ENCODE measurements at regions not wholly inside any gene's neighbourhood (a gene's known extent, or its start where the extent isn't known, plus 50 kb on each side); places are given as distances from the start of the nearest gene placed in this dataset.
A peak's percentile ranks its signal among the peaks of the same experiment; 100 is the strongest.

DNA sequence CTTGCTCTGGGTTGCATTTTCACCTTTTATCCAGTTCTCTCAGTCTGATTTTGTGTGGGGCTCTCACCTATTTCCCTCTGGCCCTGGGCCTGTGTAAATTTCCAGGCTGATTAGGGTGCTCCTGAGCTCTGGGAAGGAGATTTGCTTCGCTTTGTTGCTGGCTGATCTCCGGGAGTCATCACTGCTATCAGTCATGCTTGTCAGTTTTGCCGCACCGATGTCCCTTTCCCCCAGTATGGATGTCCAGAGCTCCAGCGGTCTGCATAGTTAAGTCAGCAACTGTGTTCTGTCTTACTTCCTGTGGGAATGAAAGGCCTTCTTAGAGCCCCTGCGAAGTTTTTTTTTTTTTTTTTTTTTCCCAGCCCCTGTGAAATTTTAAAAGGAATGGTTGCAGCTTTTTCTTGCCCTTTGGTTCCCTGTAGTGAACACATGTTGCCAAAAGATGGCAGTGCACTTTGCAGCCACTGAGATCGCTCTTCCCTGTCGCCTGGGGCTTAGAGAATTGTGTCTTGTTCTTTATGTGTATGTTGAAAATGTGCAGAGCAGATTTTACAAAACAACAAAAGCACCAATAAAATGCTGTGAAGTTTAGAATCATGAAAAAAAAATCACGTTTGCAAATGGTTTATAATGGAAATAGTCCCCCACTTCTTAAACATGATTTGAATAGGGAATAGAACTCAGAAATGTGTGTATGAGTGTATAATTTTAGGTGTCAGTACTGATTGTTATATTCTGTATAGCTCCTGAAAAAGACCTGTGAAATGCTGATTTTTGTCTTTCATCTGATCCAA is 109.1 kb upstream of the SLC4A4 start:
- H3K36me3 ChIP-seq (ENCODE audit: control insufficient read depth in 4 of 4, insufficient read depth in 4 of 4, low read length in 3 of 4) = no peaks in the 10 kb centered on the region
- no peak overlapping the region for H3K4me3 ChIP-seq (ENCODE audit: control insufficient read depth in 1 of 7, extremely low read depth in 1 of 7, insufficient read depth in 4 of 7, low read depth in 2 of 7, low read length in 6 of 7)
- H3K9me3 ChIP-seq (ENCODE audit: control extremely low read depth in 1 of 5, control insufficient read depth in 4 of 5, insufficient read depth in 2 of 5, low read depth in 1 of 5, low read length in 4 of 5) = no peaks in the 10 kb centered on the region
- H3K27ac ChIP-seq (ENCODE audit: insufficient read depth in 1 of 2, low read depth in 1 of 2, low read length in 2 of 2, poor library complexity in 1 of 2, severe bottlenecking in 2 of 2) = no peak overlapping the region
- ChIA-PET POLR2A (interaction anchor here (0.6 kb wide), 2 partner anchors 21 to 151 kb away, joined by 3 to 9 read pairs; no protein-coding TSS in a partner anchor), CTCF (interaction anchor here (0.6 to 3.0 kb wide), 12 partner anchors 9 to 627 kb away, joined by 3 to 15 read pairs (median 4); no protein-coding TSS in a partner anchor)
- DNase-seq = peak; percentile 17 to 44 (median 42)
- no peaks in the 10 kb centered on the region for H3K4me1 ChIP-seq (ENCODE audit: control extremely low read depth in 1 of 4, control insufficient read depth in 4 of 4, insufficient read depth in 4 of 4, low read length in 3 of 4)
- whole genome bisulfite sequencing (ENCODE audit: insufficient coverage) = 33% methylated on average over 5 of the region's 9 CpGs
- peaks cover 0 to 19% (median 6%) of the 10 kb centered on the region in 5 experiments for H3K27me3 ChIP-seq (replicated peaks in 2 of 5; ENCODE audit: control insufficient read depth in 4 of 5, insufficient read depth in 5 of 5, low read length in 4 of 5)

DNA sequence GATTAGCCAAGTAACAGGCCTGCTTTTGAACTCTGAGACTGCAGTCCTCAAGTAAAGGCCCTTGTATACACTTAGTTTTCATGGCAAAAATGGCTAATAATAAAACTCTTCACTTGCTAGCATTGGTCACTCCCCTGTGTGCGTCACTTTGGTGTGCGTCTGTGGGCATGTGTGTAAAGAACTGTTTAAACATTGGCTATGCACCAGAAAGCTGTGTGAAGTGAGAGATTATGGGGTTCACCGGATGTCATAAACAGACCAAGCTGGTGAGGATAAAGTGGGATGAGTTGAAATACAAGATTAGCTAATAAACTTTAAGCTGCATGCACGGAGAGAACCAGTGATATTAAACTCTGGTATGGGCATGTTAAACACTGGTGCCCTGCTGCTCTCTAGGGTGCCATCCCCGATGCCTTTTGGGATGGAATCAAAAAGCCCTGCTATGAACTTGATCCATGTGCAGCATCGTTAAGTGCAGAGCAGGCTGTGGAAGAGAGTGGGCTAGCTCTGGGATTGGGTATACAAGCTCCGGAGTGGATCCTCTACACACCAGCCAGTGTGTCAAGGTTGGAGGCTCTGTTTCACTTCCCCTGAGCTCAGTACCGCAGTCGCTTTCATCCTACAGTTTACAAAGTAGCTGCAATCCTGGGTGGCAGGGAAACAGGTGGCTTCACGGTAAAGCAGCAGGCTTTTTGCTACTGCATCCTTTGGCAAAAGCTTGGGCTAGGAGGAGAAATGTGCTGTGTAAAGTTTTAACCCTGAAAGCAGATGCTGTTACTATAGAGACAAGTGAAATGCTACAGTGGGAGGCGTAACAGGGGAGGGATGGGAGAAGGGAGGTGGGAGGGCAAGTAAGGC is 108.3 kb upstream of the SLC4A4 start:
- H3K4me3 ChIP-seq (ENCODE audit: control insufficient read depth in 1 of 7, extremely low read depth in 1 of 7, insufficient read depth in 4 of 7, low read depth in 2 of 7, low read length in 6 of 7) = no peak overlapping the region
- POLR2A ChIA-PET = interaction anchor here (0.6 kb wide), 2 partner anchors 20 to 150 kb away, joined by 3 to 9 read pairs; no protein-coding TSS in a partner anchor
- H3K27ac ChIP-seq (ENCODE audit: insufficient read depth in 1 of 2, low read depth in 1 of 2, low read length in 2 of 2, poor library complexity in 1 of 2, severe bottlenecking in 2 of 2) = no peak overlapping the region
- DNase-seq = no peak
- peaks cover 0 to 19% (median 9%) of the 10 kb centered on the region in 5 experiments for H3K27me3 ChIP-seq (replicated peaks in 2 of 5; ENCODE audit: control insufficient read depth in 4 of 5, insufficient read depth in 5 of 5, low read length in 4 of 5)
- WGBS (ENCODE audit: insufficient coverage) = 96% methylated on average over 10 of the region's 11 CpGs
- no peaks in the 10 kb centered on the region for H3K9me3 ChIP-seq (ENCODE audit: control extremely low read depth in 1 of 5, control insufficient read depth in 4 of 5, insufficient read depth in 2 of 5, low read depth in 1 of 5, low read length in 4 of 5)
- CTCF ChIA-PET = interaction anchor here (0.5 to 3.0 kb wide), 10 partner anchors 12 to 485 kb away, joined by 3 to 15 read pairs (median 4); no protein-coding TSS in a partner anchor
- H3K36me3 ChIP-seq (ENCODE audit: control insufficient read depth in 4 of 4, insufficient read depth in 4 of 4, low read length in 3 of 4) = no peaks in the 10 kb centered on the region
- no peaks in the 10 kb centered on the region for H3K4me1 ChIP-seq (ENCODE audit: control extremely low read depth in 1 of 4, control insufficient read depth in 4 of 4, insufficient read depth in 4 of 4, low read length in 3 of 4)

DNA sequence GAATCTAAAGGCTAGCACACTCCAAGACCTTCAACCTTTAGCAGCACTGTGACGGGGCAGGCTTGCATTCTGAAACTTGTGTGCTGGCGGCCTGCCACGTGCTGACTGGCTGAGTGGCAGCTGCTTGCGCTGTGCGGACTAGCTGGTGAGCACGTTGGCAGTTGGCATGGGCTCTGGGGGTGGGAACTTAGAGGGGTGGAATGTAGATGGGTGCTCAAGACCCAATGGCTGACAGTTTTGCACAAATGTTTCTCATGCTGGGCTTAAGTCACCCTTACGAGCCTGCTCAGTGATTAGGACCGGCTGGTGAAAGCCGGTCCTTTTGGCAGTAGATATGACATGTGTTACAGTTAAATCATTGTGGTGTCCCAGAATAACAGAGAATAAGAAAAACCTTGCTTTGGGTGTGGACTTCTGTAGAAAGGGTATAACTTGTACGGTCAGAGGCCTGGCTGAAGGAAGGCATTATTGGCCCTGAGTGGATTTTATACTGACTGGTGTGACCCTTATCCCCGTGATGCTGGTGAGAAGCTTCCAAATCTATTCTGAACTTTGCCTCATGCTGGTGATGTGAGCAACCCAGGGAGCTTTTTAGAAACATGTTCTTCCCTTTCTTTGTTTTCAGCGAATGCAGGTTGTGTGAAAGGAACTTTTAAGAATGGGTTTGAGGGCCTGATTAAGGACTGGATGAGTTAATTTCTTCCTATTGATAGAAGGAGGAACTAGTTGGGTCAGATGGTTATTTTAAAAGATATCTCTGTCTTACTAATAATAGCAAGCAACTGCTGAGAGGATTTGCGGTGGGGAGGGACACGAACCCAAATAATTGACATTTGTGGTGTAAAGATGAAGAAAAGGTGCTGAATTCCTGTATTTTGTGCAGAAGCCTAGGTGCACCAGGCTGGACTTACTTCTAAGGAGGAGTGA is 107.4 kb upstream of the SLC4A4 start:
- no peaks in the 10 kb centered on the region for H3K36me3 ChIP-seq (ENCODE audit: control insufficient read depth in 4 of 4, insufficient read depth in 4 of 4, low read length in 3 of 4)
- H3K27ac ChIP-seq (ENCODE audit: insufficient read depth in 1 of 2, low read depth in 1 of 2, low read length in 2 of 2, poor library complexity in 1 of 2, severe bottlenecking in 2 of 2) = no peak overlapping the region
- peaks cover 0 to 21% (median 9%) of the 10 kb centered on the region in 5 experiments for H3K27me3 ChIP-seq (replicated peaks in 2 of 5; ENCODE audit: control insufficient read depth in 4 of 5, insufficient read depth in 5 of 5, low read length in 4 of 5)
- DNase-seq = no peak
- POLR2A ChIA-PET = no interaction called here
- CTCF ChIA-PET = interaction anchor here (0.8 to 3.0 kb wide), 4 partner anchors 14 to 480 kb away, joined by 3 to 15 read pairs (median 4); no protein-coding TSS in a partner anchor
- WGBS (ENCODE audit: insufficient coverage) = 98% methylated on average over 8 of the region's 14 CpGs
- H3K4me3 ChIP-seq (ENCODE audit: control insufficient read depth in 1 of 7, extremely low read depth in 1 of 7, insufficient read depth in 4 of 7, low read depth in 2 of 7, low read length in 6 of 7) = no peak overlapping the region
- H3K4me1 ChIP-seq (ENCODE audit: control extremely low read depth in 1 of 4, control insufficient read depth in 4 of 4, insufficient read depth in 4 of 4, low read length in 3 of 4) = no peaks in the 10 kb centered on the region
- H3K9me3 ChIP-seq (ENCODE audit: control extremely low read depth in 1 of 5, control insufficient read depth in 4 of 5, insufficient read depth in 2 of 5, low read depth in 1 of 5, low read length in 4 of 5) = no peaks in the 10 kb centered on the region

DNA sequence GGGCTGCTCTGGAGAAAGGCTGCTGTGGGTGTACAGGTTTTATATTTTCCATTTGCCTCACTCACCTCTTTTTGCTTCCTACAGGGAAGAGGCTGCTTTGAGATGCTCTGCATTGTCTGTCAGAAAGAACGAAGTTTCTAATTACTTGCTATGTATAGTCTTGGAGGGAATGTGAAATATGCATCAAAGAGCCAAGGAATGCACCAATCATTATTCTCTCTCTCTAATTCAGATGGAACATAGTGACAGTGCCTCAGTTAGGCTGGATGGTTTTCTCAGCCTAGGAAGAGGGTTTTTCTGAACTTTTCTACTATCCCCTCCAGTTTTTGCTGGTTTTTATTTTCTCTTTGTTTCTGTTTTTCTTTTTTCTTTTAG is 106.8 kb upstream of the SLC4A4 start:
- WGBS (ENCODE audit: insufficient coverage) = no CpG with 5 or more reads among the region's 1 CpG
- peaks cover 0 to 21% (median 9%) of the 10 kb centered on the region in 5 experiments for H3K27me3 ChIP-seq (replicated peaks in 2 of 5; ENCODE audit: control insufficient read depth in 4 of 5, insufficient read depth in 5 of 5, low read length in 4 of 5)
- DNase-seq = no peak
- ChIA-PET POLR2A (no interaction called here), CTCF (no interaction called here)
- no peaks in the 10 kb centered on the region for H3K9me3 ChIP-seq (ENCODE audit: control extremely low read depth in 1 of 5, control insufficient read depth in 4 of 5, insufficient read depth in 2 of 5, low read depth in 1 of 5, low read length in 4 of 5)
- no peak overlapping the region for H3K27ac ChIP-seq (ENCODE audit: insufficient read depth in 1 of 2, low read depth in 1 of 2, low read length in 2 of 2, poor library complexity in 1 of 2, severe bottlenecking in 2 of 2)
- no peak overlapping the region for H3K4me3 ChIP-seq (ENCODE audit: control insufficient read depth in 1 of 7, extremely low read depth in 1 of 7, insufficient read depth in 4 of 7, low read depth in 2 of 7, low read length in 6 of 7)
- H3K4me1 ChIP-seq (ENCODE audit: control extremely low read depth in 1 of 4, control insufficient read depth in 4 of 4, insufficient read depth in 4 of 4, low read length in 3 of 4) = no peaks in the 10 kb centered on the region
- H3K36me3 ChIP-seq (ENCODE audit: control insufficient read depth in 4 of 4, insufficient read depth in 4 of 4, low read length in 3 of 4) = no peaks in the 10 kb centered on the region

DNA sequence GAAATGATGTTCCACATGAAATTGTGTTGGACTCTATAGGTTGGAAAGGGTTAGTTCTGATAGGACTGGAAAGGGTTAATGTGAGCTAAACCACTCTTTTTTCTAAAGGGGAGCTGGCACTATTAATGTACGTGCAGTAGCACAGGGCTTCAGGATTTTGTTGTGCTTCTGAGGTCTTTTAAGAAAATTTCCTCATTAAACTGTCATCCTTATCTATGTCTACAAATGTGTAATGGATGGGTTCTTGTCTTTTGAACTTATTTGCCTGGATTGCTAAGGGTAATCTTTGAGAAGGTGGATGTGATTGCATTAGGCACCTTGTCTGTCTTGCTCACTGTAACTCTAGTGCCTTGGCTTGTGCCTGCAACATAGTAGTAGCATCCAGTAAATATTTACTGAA is 106.0 kb upstream of the SLC4A4 start:
- POLR2A ChIA-PET = no interaction called here

DNA sequence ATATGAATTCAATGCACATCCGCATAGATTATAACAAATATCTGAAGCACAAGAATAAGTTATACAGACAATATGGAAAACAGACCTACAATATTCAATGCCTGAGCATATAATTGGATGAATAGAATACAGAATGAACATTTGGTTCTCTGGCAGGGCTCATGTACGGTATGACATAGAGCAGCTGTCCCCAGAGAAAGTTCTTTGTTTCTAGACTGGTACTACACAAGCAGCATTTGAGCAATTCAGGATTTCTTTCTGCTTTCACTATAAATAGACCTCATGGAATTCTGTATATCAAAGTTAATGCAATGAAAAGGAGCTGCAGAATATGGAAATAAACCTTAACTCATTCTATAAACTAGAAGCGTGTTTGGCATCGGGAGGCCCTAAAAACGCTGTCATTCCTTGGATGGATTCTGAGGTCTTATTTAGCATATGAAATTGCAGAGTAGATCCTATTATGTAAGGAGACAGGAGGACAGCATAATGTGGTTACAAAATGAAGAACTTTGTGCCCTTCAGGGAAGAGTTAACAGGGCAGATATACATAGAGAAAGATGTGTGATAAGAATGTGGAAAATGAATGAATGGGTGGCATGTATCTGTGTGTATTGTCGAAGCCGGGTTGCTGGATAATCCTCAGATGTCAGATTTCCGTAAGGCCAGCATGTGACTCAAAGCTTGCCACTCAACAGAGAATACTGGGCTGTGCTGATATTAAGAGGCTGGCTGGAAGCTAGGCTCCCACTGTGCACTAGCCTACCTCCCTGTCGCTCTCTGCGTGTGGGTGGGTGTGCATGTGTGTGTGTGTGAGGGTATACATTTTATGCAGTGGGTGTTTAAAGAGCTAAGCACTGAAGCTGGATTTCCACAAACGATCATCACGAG is 103.3 kb upstream of the SLC4A4 start:
- DNase-seq = no peak
- peaks cover 0 to 9% (median 5%) of the 10 kb centered on the region in 5 experiments for H3K27me3 ChIP-seq (replicated peaks in 2 of 5; ENCODE audit: control insufficient read depth in 4 of 5, insufficient read depth in 5 of 5, low read length in 4 of 5)
- H3K36me3 ChIP-seq (ENCODE audit: control insufficient read depth in 4 of 4, insufficient read depth in 4 of 4, low read length in 3 of 4) = no peaks in the 10 kb centered on the region
- POLR2A ChIA-PET = no interaction called here
- no peak overlapping the region for H3K27ac ChIP-seq (ENCODE audit: insufficient read depth in 1 of 2, low read depth in 1 of 2, low read length in 2 of 2, poor library complexity in 1 of 2, severe bottlenecking in 2 of 2)
- no peak overlapping the region for H3K4me3 ChIP-seq (ENCODE audit: control insufficient read depth in 1 of 7, extremely low read depth in 1 of 7, insufficient read depth in 4 of 7, low read depth in 2 of 7, low read length in 6 of 7)
- no peaks in the 10 kb centered on the region for H3K4me1 ChIP-seq (ENCODE audit: control extremely low read depth in 1 of 4, control insufficient read depth in 4 of 4, insufficient read depth in 4 of 4, low read length in 3 of 4)
- CTCF ChIA-PET = interaction anchor here (0.6 to 2.0 kb wide), 4 partner anchors 7 to 195 kb away, joined by 3 to 8 read pairs (median 4); no protein-coding TSS in a partner anchor
- 80% methylated on average over 6 of the region's 12 CpGs for WGBS (ENCODE audit: insufficient coverage)
- H3K9me3 ChIP-seq (ENCODE audit: control extremely low read depth in 1 of 5, control insufficient read depth in 4 of 5, insufficient read depth in 2 of 5, low read depth in 1 of 5, low read length in 4 of 5) = no peaks in the 10 kb centered on the region

More for the DNA sequence above, 106.0 kb upstream of the SLC4A4 start:
- Histone ChIP-seq H3K9me3 (ENCODE audit: control extremely low read depth in 1 of 5, control insufficient read depth in 4 of 5, insufficient read depth in 2 of 5, low read depth in 1 of 5, low read length in 4 of 5) (no peaks in the 10 kb centered on the region), H3K4me3 (ENCODE audit: control insufficient read depth in 1 of 7, extremely low read depth in 1 of 7, insufficient read depth in 4 of 7, low read depth in 2 of 7, low read length in 6 of 7) (no peak overlapping the region), H3K27me3 (replicated peaks in 2 of 5; ENCODE audit: control insufficient read depth in 4 of 5, insufficient read depth in 5 of 5, low read length in 4 of 5) (peaks cover 0 to 17% (median 9%) of the 10 kb centered on the region in 5 experiments), H3K27ac (ENCODE audit: insufficient read depth in 1 of 2, low read depth in 1 of 2, low read length in 2 of 2, poor library complexity in 1 of 2, severe bottlenecking in 2 of 2) (no peak overlapping the region), H3K4me1 (ENCODE audit: control extremely low read depth in 1 of 4, control insufficient read depth in 4 of 4, insufficient read depth in 4 of 4, low read length in 3 of 4) (no peaks in the 10 kb centered on the region), H3K36me3 (ENCODE audit: control insufficient read depth in 4 of 4, insufficient read depth in 4 of 4, low read length in 3 of 4) (no peaks in the 10 kb centered on the region)
- no CpG with 5 or more reads among the region's 1 CpG for WGBS (ENCODE audit: insufficient coverage)
- CTCF ChIA-PET = no interaction called here
- DNase-seq = no peak

Measured in common myeloid progenitor, CD34-positive (primary cell).